Naive thymus-derived CD4-positive, alpha-beta T cell (primary cell): ENCODE measurements at regions not wholly inside any gene's neighbourhood (a gene's known extent, or its start where the extent isn't known, plus 50 kb on each side); places are given as distances from the start of the nearest gene placed in this dataset.
"Not testable (repeated sequence)": the region's sequence is repeated elsewhere in the genome, so short reads cannot be mapped to it uniquely, and the experiment has no call there.

Experiments
- ATAC-seq: fragments of 150-1000 bp; cut with Tn5 transposase; 2 replicates; pipeline ENCODE4 v1.10.0; 2021; ENCODE audit warnings: mild to moderate bottlenecking, moderate library complexity
- CTCF ChIA-PET: fragments of 350-600 bp; sonication (Branson Sonifier 250); formaldehyde crosslinking; loops from one replicate; lab custom pipeline; 2021; ENCODE audit warnings: antibody characterized with exemption; lab: Charles Lee
- POLR2A ChIA-PET: fragments of 350-600 bp; sonication (Branson Sonifier 250); formaldehyde crosslinking; loops from one replicate; lab custom pipeline; 2021; ENCODE audit warnings: antibody characterized with exemption, inconsistent platforms; lab: Charles Lee
- DNase-seq, 9 donors: peaks; one replicate each; pipeline versions ENCODE4 v3.0.0 to v3.0.0-alpha.2; 2020 to 2022; ENCODE audit warnings: mixed read lengths in 1 of 9
- H3K27ac ChIP-seq: one replicate; pipeline ENCODE4 v1.7.0; 2013; ENCODE audit warnings: mild to moderate bottlenecking, low read depth, low read length, moderate library complexity
- H3K27me3 ChIP-seq, 2 donors: one replicate each; pipeline ENCODE4 v1.7.0; 2013; ENCODE audit warnings: low read length in 2 of 2, mild to moderate bottlenecking in 2 of 2, moderate library complexity in 2 of 2; ENCODE audit not compliant: control insufficient read depth in 2 of 2, insufficient read depth in 2 of 2
- H3K36me3 ChIP-seq, 3 experiments: 1 replicate in 2 of 3; 2 replicates in 1 of 3; pipeline ENCODE4 v1.7.0; 2013; ENCODE audit warnings: low read length in 3 of 3, mild to moderate bottlenecking in 3 of 3, moderate library complexity in 1 of 3; ENCODE audit not compliant: insufficient read depth in 3 of 3, control insufficient read depth in 2 of 3
- H3K4me1 ChIP-seq, 2 donors: one replicate each; pipeline ENCODE4 v1.7.0; 2013; ENCODE audit warnings: low read length in 2 of 2, mild to moderate bottlenecking in 2 of 2, moderate library complexity in 1 of 2; ENCODE audit not compliant: control insufficient read depth in 2 of 2, insufficient read depth in 2 of 2
- H3K4me3 ChIP-seq: 2 replicates; pipeline ENCODE4 v1.7.0; 2013; ENCODE audit warnings: mild to moderate bottlenecking, low read length
- H3K9me3 ChIP-seq, 3 experiments: 1 replicate in 2 of 3; 2 replicates in 1 of 3; pipeline ENCODE4 v1.7.0; 2013; ENCODE audit warnings: low read length in 3 of 3; ENCODE audit not compliant: control insufficient read depth in 2 of 3
- H3K27ac Mint-ChIP-seq, 9 donors: one replicate each; pipeline ENCODE4 v1.8.0; 2020 to 2022; ENCODE audit warnings: mixed read lengths in 9 of 9, mild to moderate bottlenecking in 8 of 9, moderate library complexity in 5 of 9, inconsistent platforms in 2 of 9
- H3K27me3 Mint-ChIP-seq, 5 donors: one replicate each; pipeline ENCODE4 v1.8.0; 2021 to 2022; ENCODE audit warnings: mixed read lengths in 5 of 5, mild to moderate bottlenecking in 1 of 5
- H3K36me3 Mint-ChIP-seq, 5 donors: one replicate each; pipeline ENCODE4 v1.8.0; 2020 to 2022; ENCODE audit warnings: mixed read lengths in 5 of 5, mild to moderate bottlenecking in 3 of 5, inconsistent platforms in 1 of 5
- H3K4me1 Mint-ChIP-seq, 7 donors: one replicate each; pipeline ENCODE4 v1.8.0; 2020 to 2022; ENCODE audit warnings: mixed read lengths in 7 of 7, mild to moderate bottlenecking in 3 of 7, inconsistent platforms in 1 of 7
- H3K4me3 Mint-ChIP-seq, 10 donors: one replicate each; pipeline ENCODE4 v1.8.0; 2020 to 2022; ENCODE audit warnings: mild to moderate bottlenecking in 10 of 10, mixed read lengths in 10 of 10, moderate library complexity in 6 of 10, inconsistent platforms in 2 of 10
- H3K9me3 Mint-ChIP-seq, 11 donors: one replicate each; pipeline ENCODE4 v1.8.0; 2020 to 2022; ENCODE audit warnings: mixed read lengths in 11 of 11, mild to moderate bottlenecking in 4 of 11, inconsistent platforms in 1 of 11, moderate library complexity in 1 of 11
- intact Hi-C, 2 donors: fragments of 100-400 bp; cut with micrococcal nuclease; formaldehyde crosslinking; loops; one replicate each; pipeline ENCODE4 v1.15.1; 2023

GRCh38 chr3:178949896-178950295, 121.7 kb downstream of the ZMAT3 start:
- ChIA-PET POLR2A (no interaction called here), CTCF (no interaction called here)
- peaks cover 8 to 39% (median 12%) of the 10 kb centered on the region in 11 donors for H3K9me3 Mint-ChIP-seq
- no peak overlapping the region for H3K4me3 Mint-ChIP-seq
- no peaks in the 10 kb centered on the region for H3K27me3 ChIP-seq
- DNase-seq (no peak), ATAC-seq (no peak)
- no peaks in the 10 kb centered on the region for H3K4me1 Mint-ChIP-seq
- no peak overlapping the region for H3K4me3 ChIP-seq
- no peak overlapping the region for H3K27ac Mint-ChIP-seq
- intact Hi-C loops = no loop called here
- H3K27me3 Mint-ChIP-seq = peaks cover 0 to 3% (median 0%) of the 10 kb centered on the region in 5 donors
- H3K36me3 Mint-ChIP-seq = peaks cover 2 to 21% (median 15%) of the 10 kb centered on the region in 5 donors
- H3K9me3 ChIP-seq = no peaks in the 10 kb centered on the region
- H3K4me1 ChIP-seq = no peaks in the 10 kb centered on the region
- no peaks in the 10 kb centered on the region for H3K36me3 ChIP-seq
- H3K27ac ChIP-seq = no peak overlapping the region

DNA sequence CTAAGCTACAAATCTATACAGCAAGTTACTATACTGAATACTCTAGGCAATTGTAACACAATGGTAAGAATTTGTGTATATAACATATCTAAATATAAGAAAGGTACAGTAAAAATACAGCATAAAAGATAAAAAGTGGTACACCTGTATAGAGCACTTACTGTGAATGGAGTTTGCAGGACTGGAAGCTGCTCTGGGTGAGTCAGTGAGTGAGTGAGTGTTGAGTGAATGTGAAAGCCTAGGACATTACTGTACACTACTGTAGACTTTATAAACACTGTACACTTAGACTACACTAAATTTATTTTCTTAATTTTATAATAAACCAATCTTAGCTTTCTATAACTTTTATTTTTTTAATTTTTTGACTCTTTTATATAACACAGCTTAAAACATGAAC, 123.1 kb downstream of the ZMAT3 start:
- ChIA-PET POLR2A (no interaction called here), CTCF (no interaction called here)
- Mint-ChIP-seq H3K27me3 (peaks cover 0 to 3% (median 0%) of the 10 kb centered on the region in 5 donors), H3K4me3 (no peak overlapping the region), H3K4me1 (no peaks in the 10 kb centered on the region), H3K9me3 (peaks cover 10 to 53% (median 18%) of the 10 kb centered on the region in 11 donors), H3K27ac (no peak overlapping the region), H3K36me3 (peaks cover 2 to 25% (median 16%) of the 10 kb centered on the region in 5 donors)
- DNase-seq (no peak), ATAC-seq (no peak)
- H3K27me3 ChIP-seq = no peaks in the 10 kb centered on the region
- intact Hi-C loops = no loop called here
- H3K36me3 ChIP-seq = no peaks in the 10 kb centered on the region
- no peak overlapping the region for H3K27ac ChIP-seq
- H3K4me3 ChIP-seq = no peak overlapping the region
- H3K4me1 ChIP-seq = no peaks in the 10 kb centered on the region
- H3K9me3 ChIP-seq = no peaks in the 10 kb centered on the region

- Histone ChIP-seq H3K36me3 (no peaks in the 10 kb centered on the region), H3K27me3 (no peaks in the 10 kb centered on the region), H3K9me3 (no peaks in the 10 kb centered on the region), H3K4me1 (no peaks in the 10 kb centered on the region), H3K4me3 (no peak overlapping the region), H3K27ac (no peak overlapping the region)
- H3K36me3 Mint-ChIP-seq = peaks cover 3 to 25% (median 19%) of the 10 kb centered on the region in 5 donors
- H3K4me3 Mint-ChIP-seq = no peak overlapping the region
- peaks cover 11 to 61% (median 23%) of the 10 kb centered on the region in 11 donors for H3K9me3 Mint-ChIP-seq
- no peaks in the 10 kb centered on the region for H3K4me1 Mint-ChIP-seq
- DNase-seq (no peak), ATAC-seq (no peak)
- intact Hi-C loops = no loop called here
- POLR2A ChIA-PET = no interaction called here
- CTCF ChIA-PET = no interaction called here
- H3K27ac Mint-ChIP-seq = no peak overlapping the region
- peaks cover 0 to 3% (median 0%) of the 10 kb centered on the region in 5 donors for H3K27me3 Mint-ChIP-seq
Observed at GRCh38 chr3:178947738-178948137, 123.9 kb downstream of the ZMAT3 start.

- peaks cover 0 to 15% (median 5%) of the 10 kb centered on the region in 5 donors for H3K36me3 Mint-ChIP-seq
- H3K4me1 ChIP-seq, H3K36me3 ChIP-seq, H3K27me3 ChIP-seq, H3K27me3 Mint-ChIP-seq, CTCF ChIA-PET, H3K4me3 Mint-ChIP-seq, DNase-seq, H3K27ac Mint-ChIP-seq, H3K27ac ChIP-seq, intact Hi-C loops, ATAC-seq, POLR2A ChIA-PET, H3K4me1 Mint-ChIP-seq, H3K4me3 ChIP-seq, H3K9me3 ChIP-seq: not testable (repeated sequence)
- peaks cover 12 to 63% (median 26%) of the 10 kb centered on the region in 11 donors for H3K9me3 Mint-ChIP-seq
Observed at GRCh38 chr3:178942261-178942660, 129.3 kb downstream of the ZMAT3 start.

GRCh38 chr3:178930116-178930515, 141.5 kb downstream of the ZMAT3 start:
- Histone ChIP-seq H3K4me1 (no peaks in the 10 kb centered on the region), H3K27me3 (peaks cover 0 to 3% of the 10 kb centered on the region in 2 donors), H3K9me3 (peaks cover 0 to 5% (median 0%) of the 10 kb centered on the region in 3 experiments), H3K27ac (no peak overlapping the region), H3K36me3 (no peaks in the 10 kb centered on the region), H3K4me3 (no peak overlapping the region)
- no peaks in the 10 kb centered on the region for H3K27me3 Mint-ChIP-seq
- peaks cover 19 to 91% (median 41%) of the 10 kb centered on the region in 11 donors for H3K9me3 Mint-ChIP-seq
- no peak for DNase-seq
- H3K27ac Mint-ChIP-seq = no peak overlapping the region
- CTCF ChIA-PET = no interaction called here
- intact Hi-C loops = no loop called here
- peaks cover 0 to 30% (median 6%) of the 10 kb centered on the region in 5 donors for H3K36me3 Mint-ChIP-seq
- POLR2A ChIA-PET = no interaction called here
- no peak overlapping the region for H3K4me3 Mint-ChIP-seq
- ATAC-seq = no peak
- no peaks in the 10 kb centered on the region for H3K4me1 Mint-ChIP-seq

DNA sequence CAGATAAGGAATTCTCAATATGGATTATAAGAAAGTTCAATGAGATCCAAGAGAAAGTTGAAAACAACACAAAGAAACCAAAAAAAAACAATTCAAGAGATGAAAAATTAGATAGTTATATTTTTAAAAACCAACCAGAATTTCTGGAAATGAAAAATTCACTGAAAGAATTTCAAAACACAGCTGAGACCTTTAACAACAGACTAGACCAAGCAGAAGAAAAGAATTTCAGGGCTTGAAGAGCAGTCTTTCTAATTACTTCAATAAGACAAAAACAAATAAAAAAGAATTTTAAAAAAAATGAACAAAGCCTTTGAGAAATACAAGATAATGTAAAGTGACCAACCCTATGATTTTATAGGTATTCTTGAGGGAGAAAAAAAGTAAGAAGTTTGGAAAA, 155.4 kb downstream of the ZMAT3 start:
- Mint-ChIP-seq H3K27ac (no peak overlapping the region), H3K4me1 (no peaks in the 10 kb centered on the region), H3K9me3 (peaks cover 15 to 54% (median 28%) of the 10 kb centered on the region in 11 donors), H3K4me3 (no peak overlapping the region), H3K27me3 (peaks cover 0 to 12% (median 0%) of the 10 kb centered on the region in 5 donors), H3K36me3 (peaks cover 0 to 14% (median 11%) of the 10 kb centered on the region in 5 donors)
- Histone ChIP-seq H3K4me1 (no peaks in the 10 kb centered on the region), H3K36me3 (no peaks in the 10 kb centered on the region), H3K27ac (no peak overlapping the region), H3K27me3 (no peaks in the 10 kb centered on the region), H3K4me3 (no peak overlapping the region), H3K9me3 (peaks cover 0 to 7% (median 5%) of the 10 kb centered on the region in 3 experiments)
- CTCF ChIA-PET = no interaction called here
- POLR2A ChIA-PET = no interaction called here
- DNase-seq (no peak), ATAC-seq (no peak)
- intact Hi-C loops = no loop called here

GRCh38 chr3:178915365-178915764, 156.2 kb downstream of the ZMAT3 start:
- DNase-seq (no peak), ATAC-seq (no peak)
- Mint-ChIP-seq H3K4me3 (no peak overlapping the region), H3K36me3 (peaks cover 0 to 14% (median 11%) of the 10 kb centered on the region in 5 donors), H3K27ac (no peak overlapping the region), H3K4me1 (no peaks in the 10 kb centered on the region), H3K27me3 (peaks cover 0 to 12% (median 0%) of the 10 kb centered on the region in 5 donors), H3K9me3 (peaks cover 15 to 54% (median 28%) of the 10 kb centered on the region in 11 donors)
- Histone ChIP-seq H3K36me3 (no peaks in the 10 kb centered on the region), H3K9me3 (peaks cover 0 to 7% (median 5%) of the 10 kb centered on the region in 3 experiments), H3K27me3 (no peaks in the 10 kb centered on the region), H3K4me1 (no peaks in the 10 kb centered on the region), H3K4me3 (no peak overlapping the region), H3K27ac (no peak overlapping the region)
- ChIA-PET CTCF (no interaction called here), POLR2A (no interaction called here)
- intact Hi-C loops = no loop called here
